ENCODE measurements at regions not wholly inside any gene's neighbourhood (a gene's known extent, or its start where the extent isn't known, plus 50 kb on each side); places are given as distances from the start of the nearest gene placed in this dataset.
A peak's percentile ranks its signal among the peaks of the same experiment; 100 is the strongest.
"Not testable (repeated sequence)": the region's sequence is repeated elsewhere in the genome, so short reads cannot be mapped to it uniquely, and the experiment has no call there.

DNA sequence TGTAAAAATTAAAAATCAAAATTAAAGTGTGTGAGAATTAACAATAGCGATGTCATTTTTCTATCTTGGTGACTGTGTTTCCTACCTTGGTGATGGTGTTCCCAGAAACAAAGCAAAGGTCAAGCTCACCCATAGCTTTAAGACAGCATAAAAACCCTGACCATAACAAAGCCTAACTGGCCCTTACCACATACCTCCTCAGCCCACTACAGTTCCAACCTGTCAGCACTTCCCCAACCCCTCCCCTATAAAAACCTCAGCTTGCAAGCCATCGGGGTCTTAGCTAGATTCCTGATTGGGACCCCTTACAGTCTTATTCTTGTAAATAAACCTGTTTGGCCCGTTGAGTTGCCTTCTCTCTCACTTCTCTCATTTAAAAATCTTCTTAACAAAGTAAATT, 484.4 kb upstream of the PCDH20 start:
- no peak overlapping the region for H3K27ac ChIP-seq
- TF ChIP-seq ZFX (IDR thresholded peaks at IDR 0.05) (no peak), CTCF (conservative IDR thresholded peaks at IDR 0.05) (no peak)

- no peak overlapping the region for H3K27ac ChIP-seq
- TF ChIP-seq ZFX (IDR thresholded peaks at IDR 0.05) (no peak), CTCF (conservative IDR thresholded peaks at IDR 0.05) (no peak)
Observed at GRCh38 chr13:61898207-61898606, 482.6 kb upstream of the PCDH20 start.

DNA sequence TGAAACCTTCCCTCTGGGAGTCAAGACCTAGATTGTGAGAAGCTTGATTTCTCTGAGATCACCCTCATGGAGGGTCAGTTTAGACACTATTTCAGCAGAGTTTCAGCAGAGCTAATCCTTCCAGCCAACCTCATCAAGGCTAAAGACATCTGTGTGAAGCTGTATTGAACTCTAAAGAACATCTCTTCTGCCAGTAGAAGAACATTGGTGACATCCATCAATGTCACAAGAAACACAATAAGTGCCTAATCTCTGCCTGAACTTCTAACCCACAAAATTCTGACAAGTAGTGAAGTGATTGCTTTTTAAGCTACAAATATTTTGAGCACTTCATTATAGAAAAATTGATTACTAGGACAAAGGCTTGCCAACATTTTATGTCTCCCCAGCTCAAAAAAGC, 475.8 kb upstream of the PCDH20 start:
- no peak overlapping the region for H3K27ac ChIP-seq
- TF ChIP-seq ZFX (IDR thresholded peaks at IDR 0.05) (no peak), CTCF (conservative IDR thresholded peaks at IDR 0.05) (no peak)

DNA sequence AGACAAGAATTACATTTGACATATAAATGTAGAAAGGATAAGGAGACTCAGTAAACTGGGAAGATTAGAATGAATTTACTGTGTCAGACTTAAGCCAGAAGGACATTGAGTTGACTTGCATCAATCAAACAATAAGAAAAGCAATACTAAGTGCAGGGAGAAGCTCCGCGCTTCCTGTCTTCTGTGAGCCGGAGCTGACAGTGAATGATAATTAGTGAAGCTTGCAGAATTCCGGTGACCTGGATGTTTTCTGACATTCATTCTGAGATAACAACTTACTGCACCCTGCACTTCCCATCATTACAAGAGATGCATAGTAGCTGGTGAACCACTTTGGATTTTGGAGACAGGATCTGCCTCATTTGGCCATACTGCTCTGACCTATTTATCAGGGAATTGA, 469.2 kb upstream of the PCDH20 start:
- no peak overlapping the region for H3K27ac ChIP-seq
- no peak for TF ChIP-seq ZFX (IDR thresholded peaks at IDR 0.05)
- no peak for TF ChIP-seq CTCF (conservative IDR thresholded peaks at IDR 0.05)

- no peak overlapping the region for H3K27ac ChIP-seq
Observed at GRCh38 chr13:61880578-61881283, 465.1 kb upstream of the PCDH20 start.

GRCh38 chr13:61878565-61878964, 462.9 kb upstream of the PCDH20 start:
- not testable (repeated sequence) for H3K27ac ChIP-seq

More at GRCh38 chr13:61880578-61881283, 465.1 kb upstream of the PCDH20 start:
- TF ChIP-seq ZFX (IDR thresholded peaks at IDR 0.05): no peak
- peak; percentile 85 for TF ChIP-seq CTCF (conservative IDR thresholded peaks at IDR 0.05)

DNA sequence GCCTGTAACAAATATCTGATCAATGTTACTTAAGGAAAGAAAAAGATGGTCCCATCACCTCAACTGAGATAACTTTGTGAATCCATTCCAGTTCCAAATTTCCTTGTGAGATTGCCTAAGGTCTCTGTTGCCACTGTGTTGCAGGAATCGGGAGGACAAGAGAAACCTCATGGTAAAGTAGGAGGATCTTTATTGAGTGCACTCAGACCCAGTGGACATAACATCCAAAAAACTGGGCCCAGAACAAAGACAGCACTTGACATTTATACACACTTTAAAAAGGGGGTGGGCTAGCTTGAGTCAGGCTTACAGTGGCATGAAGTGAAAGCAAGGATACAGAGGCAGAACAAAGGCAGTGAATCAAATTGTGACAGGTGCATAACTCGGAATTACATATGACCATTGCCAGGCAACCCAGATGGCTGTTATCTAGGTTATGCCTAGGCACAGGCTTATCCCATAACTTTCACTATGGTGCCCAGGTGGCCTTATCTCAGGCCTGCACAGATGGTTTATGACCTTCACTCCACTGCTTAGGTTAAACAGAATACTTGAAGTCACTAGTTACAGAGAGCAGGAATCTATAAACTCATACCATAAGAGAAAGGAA, 459.4 kb upstream of the PCDH20 start:
- TF ChIP-seq ZFX (IDR thresholded peaks at IDR 0.05) (no peak), CTCF (conservative IDR thresholded peaks at IDR 0.05) (no peak)
- no peak overlapping the region for H3K27ac ChIP-seq

- no peak overlapping the region for H3K27ac ChIP-seq
- no peak for TF ChIP-seq CTCF (conservative IDR thresholded peaks at IDR 0.05)
- no peak for TF ChIP-seq ZFX (IDR thresholded peaks at IDR 0.05)
Observed at GRCh38 chr13:61873717-61874116, 458.1 kb upstream of the PCDH20 start.

Data from C4-2B (cell line).